HEK293 (cell line): ENCODE measurements at regions not wholly inside any gene's neighbourhood (a gene's known extent, or its start where the extent isn't known, plus 50 kb on each side); places are given as distances from the start of the nearest gene placed in this dataset.

ENCODE experiments used
- CTCF ChIA-PET: fragments of 350-600 bp; formaldehyde crosslinking; extraction: SDS; loops from one replicate; lab custom pipeline; 2021; ENCODE audit warnings: antibody characterized with exemption; lab: Yijun Ruan, JAX
- POLR2A ChIA-PET: fragments of 300-600 bp; formaldehyde crosslinking; extraction: SDS; loops from one replicate; lab custom pipeline; 2020; ENCODE audit warnings: antibody characterized with exemption, inconsistent platforms; lab: Yijun Ruan, JAX
- H3K27ac ChIP-seq: fragments of 200-500 bp; sonication (Bioruptor generic); 2 replicates; pipeline ENCODE4 v1.5.1; 2014; ENCODE audit warnings: low read depth, low read length, control low read depth, inconsistent platforms; ENCODE audit errors: extremely low read depth
- H3K36me3 ChIP-seq, 2 experiments: fragments of 200-500 bp in 1 of 2; sonication (Bioruptor generic) in 1 of 2; 1 replicate in 1 of 2; 2 replicates in 1 of 2; pipeline ENCODE4 v1.5.1; 2014 to 2017; ENCODE audit warnings: inconsistent platforms in 2 of 2, low read length in 2 of 2; ENCODE audit not compliant: control insufficient read depth in 2 of 2, insufficient read depth in 1 of 2
- H3K4me1 ChIP-seq: fragments of 200-500 bp; sonication (Bioruptor generic); 2 replicates; pipeline ENCODE4 v1.5.1; 2014; ENCODE audit warnings: mild to moderate bottlenecking, low read length, inconsistent platforms; ENCODE audit not compliant: control insufficient read depth, insufficient read depth
- H3K4me3 ChIP-seq: 2 replicates; pipeline ENCODE4 v1.5.1; 2011; ENCODE audit warnings: low read depth, mild to moderate bottlenecking, control low read depth, low read length, moderate library complexity
- H3K9me3 ChIP-seq: fragments of 200-500 bp; sonication (Bioruptor generic); 2 replicates; pipeline ENCODE4 v1.5.1; 2014; ENCODE audit warnings: low read depth, low read length, inconsistent platforms; ENCODE audit not compliant: control insufficient read depth, insufficient read depth
- BCL11B ChIP-seq: fragments of 450-650 bp; formaldehyde crosslinking; IDR thresholded peaks from 2 replicates; pipeline ENCODE4 v1.5.1; 2016; ENCODE audit warnings: low read depth, missing biosample characterization, missing genetic modification characterization
- FEZF1 ChIP-seq: fragments of 450-650 bp; formaldehyde crosslinking; IDR thresholded peaks from 2 replicates; pipeline ENCODE4 v1.5.1; 2016; ENCODE audit warnings: missing biosample characterization, missing genetic modification characterization
- GFI1B ChIP-seq: fragments of 450-650 bp; formaldehyde crosslinking; IDR thresholded peaks from 2 replicates; pipeline ENCODE4 v1.5.1; 2016; ENCODE audit warnings: missing biosample characterization, missing genetic modification characterization
- SP3 ChIP-seq: fragments of 450-650 bp; formaldehyde crosslinking; IDR thresholded peaks from 2 replicates; pipeline ENCODE4 v1.5.1; 2016; ENCODE audit warnings: missing biosample characterization, missing genetic modification characterization
- YY2 ChIP-seq: fragments of 450-650 bp; formaldehyde crosslinking; IDR thresholded peaks from 2 replicates; pipeline ENCODE4 v1.5.1; 2016; ENCODE audit warnings: missing biosample characterization, missing genetic modification characterization
- ZBTB21 ChIP-seq: fragments of 450-650 bp; formaldehyde crosslinking; IDR thresholded peaks from 2 replicates; pipeline ENCODE4 v1.5.1; 2017; ENCODE audit warnings: missing biosample characterization, missing genetic modification characterization
- ZFHX2 ChIP-seq: fragments of 450-650 bp; formaldehyde crosslinking; conservative IDR thresholded peaks from 2 replicates; pipeline ENCODE4 v1.5.1; 2016; ENCODE audit warnings: missing biosample characterization, missing genetic modification characterization
- ZNF10 ChIP-seq: fragments of 450-650 bp; formaldehyde crosslinking; IDR thresholded peaks from 2 replicates; pipeline ENCODE4 v1.5.1; 2017; ENCODE audit warnings: missing biosample characterization, missing genetic modification characterization
- ZNF133 ChIP-seq: fragments of 450-650 bp; formaldehyde crosslinking; IDR thresholded peaks from 2 replicates; pipeline ENCODE4 v1.5.1; 2016; ENCODE audit warnings: missing biosample characterization, missing genetic modification characterization
- ZNF16 ChIP-seq: fragments of 450-650 bp; formaldehyde crosslinking; IDR thresholded peaks from 2 replicates; pipeline ENCODE4 v1.5.1; 2016; ENCODE audit warnings: low read depth, missing biosample characterization, missing genetic modification characterization
- ZNF175 ChIP-seq: fragments of 450-650 bp; formaldehyde crosslinking; IDR thresholded peaks from 2 replicates; pipeline ENCODE4 v1.5.1; 2016; ENCODE audit warnings: missing biosample characterization, missing genetic modification characterization
- ZNF274 ChIP-seq, 2 experiments: fragments of 200-500 bp in 1 of 2; fragments of 450-650 bp in 1 of 2; sonication (Bioruptor generic) in 1 of 2; formaldehyde crosslinking in 1 of 2; IDR thresholded peaks; 2 replicates each; pipeline versions ENCODE4 v1.5.1 to v1.6.1; 2014 to 2016; ENCODE audit warnings: borderline replicate concordance in 1 of 2, inconsistent platforms in 1 of 2, low read length in 1 of 2, missing biosample characterization in 1 of 2, missing genetic modification characterization in 1 of 2
- ZNF280C ChIP-seq: fragments of 450-650 bp; formaldehyde crosslinking; IDR thresholded peaks from 2 replicates; pipeline ENCODE4 v1.5.1; 2016; ENCODE audit warnings: missing biosample characterization, missing genetic modification characterization
- ZNF350 ChIP-seq: fragments of 450-650 bp; formaldehyde crosslinking; IDR thresholded peaks from 2 replicates; pipeline ENCODE4 v1.5.0; 2017; ENCODE audit warnings: missing biosample characterization, mild to moderate bottlenecking, missing genetic modification characterization
- ZNF354C ChIP-seq: fragments of 450-650 bp; formaldehyde crosslinking; IDR thresholded peaks from 2 replicates; pipeline ENCODE4 v1.5.1; 2016; ENCODE audit warnings: missing biosample characterization, missing genetic modification characterization, low read depth, borderline replicate concordance
- ZNF391 ChIP-seq: fragments of 450-650 bp; formaldehyde crosslinking; IDR thresholded peaks from 2 replicates; pipeline ENCODE4 v1.5.1; 2016; ENCODE audit warnings: low read depth, missing biosample characterization, missing genetic modification characterization, borderline replicate concordance
- ZNF48 ChIP-seq: fragments of 450-650 bp; formaldehyde crosslinking; IDR thresholded peaks from 2 replicates; pipeline ENCODE4 v1.5.1; 2016; ENCODE audit warnings: missing biosample characterization, missing genetic modification characterization
- ZNF501 ChIP-seq: fragments of 450-650 bp; formaldehyde crosslinking; IDR thresholded peaks from 2 replicates; pipeline ENCODE4 v1.5.1; 2016; ENCODE audit warnings: missing biosample characterization, missing genetic modification characterization
- ZNF530 ChIP-seq: fragments of 450-650 bp; formaldehyde crosslinking; IDR thresholded peaks from 2 replicates; pipeline ENCODE4 v1.5.1; 2016; ENCODE audit warnings: low read depth, missing biosample characterization, missing genetic modification characterization
- ZNF561 ChIP-seq: fragments of 450-650 bp; IDR thresholded peaks from 2 replicates; pipeline ENCODE4 v1.5.1; 2018; ENCODE audit warnings: missing biosample characterization, missing genetic modification characterization, borderline replicate concordance
- ZNF571 ChIP-seq: fragments of 450-650 bp; formaldehyde crosslinking; IDR thresholded peaks from 2 replicates; pipeline ENCODE4 v1.5.0; 2017; ENCODE audit warnings: missing biosample characterization, missing genetic modification characterization
- ZNF623 ChIP-seq: fragments of 450-650 bp; formaldehyde crosslinking; IDR thresholded peaks from 2 replicates; pipeline ENCODE4 v1.5.1; 2016; ENCODE audit warnings: missing biosample characterization, missing genetic modification characterization
- ZNF629 ChIP-seq: fragments of 450-650 bp; formaldehyde crosslinking; IDR thresholded peaks from 2 replicates; pipeline ENCODE4 v1.5.1; 2017; ENCODE audit warnings: missing biosample characterization, missing genetic modification characterization
- ZNF660 ChIP-seq: fragments of 450-650 bp; IDR thresholded peaks from 2 replicates; pipeline ENCODE4 v1.5.1; 2018; ENCODE audit warnings: missing biosample characterization, mild to moderate bottlenecking, missing genetic modification characterization
- ZNF670 ChIP-seq: fragments of 450-650 bp; formaldehyde crosslinking; IDR thresholded peaks from 2 replicates; pipeline ENCODE4 v1.5.1; 2016; ENCODE audit warnings: missing biosample characterization, missing genetic modification characterization, low read depth
- ZNF704 ChIP-seq: fragments of 450-650 bp; formaldehyde crosslinking; IDR thresholded peaks from 2 replicates; pipeline ENCODE4 v1.5.1; 2016; ENCODE audit warnings: missing biosample characterization, missing genetic modification characterization
- ZNF768 ChIP-seq: fragments of 450-650 bp; formaldehyde crosslinking; IDR thresholded peaks from 2 replicates; pipeline ENCODE4 v1.5.1; 2018; ENCODE audit warnings: missing biosample characterization, mild to moderate bottlenecking, missing genetic modification characterization
- ZNF837 ChIP-seq: fragments of 450-650 bp; formaldehyde crosslinking; IDR thresholded peaks from 2 replicates; pipeline ENCODE4 v1.5.1; 2016; ENCODE audit warnings: missing biosample characterization, missing genetic modification characterization
- ZSCAN16 ChIP-seq: fragments of 450-650 bp; formaldehyde crosslinking; IDR thresholded peaks from 2 replicates; pipeline ENCODE4 v1.5.1; 2016; ENCODE audit warnings: missing biosample characterization, missing genetic modification characterization
- TF ChIP-seq, protein P1 (sequence below): fragments of 450-650 bp; formaldehyde crosslinking; IDR thresholded peaks from 2 replicates; pipeline ENCODE4 v1.5.1; 2016; ENCODE audit warnings: missing biosample characterization, missing genetic modification characterization
- TF ChIP-seq, protein P2 (sequence below): fragments of 450-650 bp; formaldehyde crosslinking; IDR thresholded peaks from 2 replicates; pipeline ENCODE4 v1.5.1; 2016; ENCODE audit warnings: missing biosample characterization, missing genetic modification characterization

DNA sequence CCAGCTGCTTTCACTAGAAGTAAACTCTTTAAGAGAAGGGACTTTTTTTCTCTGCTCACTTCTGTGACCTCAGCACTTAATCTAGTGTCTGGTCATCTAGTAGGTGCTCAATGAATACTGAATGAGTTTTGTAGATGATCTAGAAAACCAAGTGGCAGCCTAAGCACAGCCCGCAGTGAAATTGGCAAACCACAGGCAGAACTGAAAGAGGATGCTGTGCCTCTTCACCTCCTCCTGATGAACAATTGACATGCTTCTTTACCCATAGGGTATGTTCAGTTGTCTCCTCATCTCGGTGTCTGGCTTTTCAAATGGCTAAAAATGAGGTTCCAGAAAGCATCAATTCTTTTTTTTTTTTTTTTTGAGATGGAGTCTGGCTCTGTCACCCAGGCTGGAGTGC is 399.5 kb downstream of the RMST start:
- Histone ChIP-seq H3K4me1 (no peaks in the 10 kb centered on the region), H3K9me3 (no peaks in the 10 kb centered on the region), H3K36me3 (no peaks in the 10 kb centered on the region), H3K4me3 (no peak overlapping the region), H3K27ac (no peak overlapping the region)
- TF ChIP-seq ZNF16 (tag by site-specific recombination) = no peak
- no peak for TF ChIP-seq ZNF530 (tag by site-specific recombination)
- TF ChIP-seq ZNF280C (tag by site-specific recombination) = no peak
- TF ChIP-seq ZNF133 (tag by site-specific recombination) = no peak
- TF ChIP-seq ZNF10 (tag by site-specific recombination) = no peak
- TF ChIP-seq, protein P1, sequence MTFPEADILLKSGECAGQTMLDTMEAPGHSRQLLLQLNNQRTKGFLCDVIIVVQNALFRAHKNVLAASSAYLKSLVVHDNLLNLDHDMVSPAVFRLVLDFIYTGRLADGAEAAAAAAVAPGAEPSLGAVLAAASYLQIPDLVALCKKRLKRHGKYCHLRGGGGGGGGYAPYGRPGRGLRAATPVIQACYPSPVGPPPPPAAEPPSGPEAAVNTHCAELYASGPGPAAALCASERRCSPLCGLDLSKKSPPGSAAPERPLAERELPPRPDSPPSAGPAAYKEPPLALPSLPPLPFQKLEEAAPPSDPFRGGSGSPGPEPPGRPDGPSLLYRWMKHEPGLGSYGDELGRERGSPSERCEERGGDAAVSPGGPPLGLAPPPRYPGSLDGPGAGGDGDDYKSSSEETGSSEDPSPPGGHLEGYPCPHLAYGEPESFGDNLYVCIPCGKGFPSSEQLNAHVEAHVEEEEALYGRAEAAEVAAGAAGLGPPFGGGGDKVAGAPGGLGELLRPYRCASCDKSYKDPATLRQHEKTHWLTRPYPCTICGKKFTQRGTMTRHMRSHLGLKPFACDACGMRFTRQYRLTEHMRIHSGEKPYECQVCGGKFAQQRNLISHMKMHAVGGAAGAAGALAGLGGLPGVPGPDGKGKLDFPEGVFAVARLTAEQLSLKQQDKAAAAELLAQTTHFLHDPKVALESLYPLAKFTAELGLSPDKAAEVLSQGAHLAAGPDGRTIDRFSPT = no peak
- TF ChIP-seq ZNF501 (tag by site-specific recombination) = no peak
- TF ChIP-seq ZNF350 (tag by site-specific recombination) = no peak
- no peak for TF ChIP-seq ZNF48
- TF ChIP-seq ZNF768 (tag by site-specific recombination) = no peak
- no peak for TF ChIP-seq ZNF354C (tag by site-specific recombination)
- TF ChIP-seq ZNF175 (tag by site-specific recombination) = no peak
- no peak for TF ChIP-seq ZNF571 (tag by site-specific recombination)
- TF ChIP-seq FEZF1 (tag by site-specific recombination) = no peak
- TF ChIP-seq YY2 (tag by site-specific recombination) = no peak
- no peak for TF ChIP-seq ZSCAN16 (tag by site-specific recombination)
- ChIA-PET CTCF (no interaction called here), POLR2A (no interaction called here)

DNA sequence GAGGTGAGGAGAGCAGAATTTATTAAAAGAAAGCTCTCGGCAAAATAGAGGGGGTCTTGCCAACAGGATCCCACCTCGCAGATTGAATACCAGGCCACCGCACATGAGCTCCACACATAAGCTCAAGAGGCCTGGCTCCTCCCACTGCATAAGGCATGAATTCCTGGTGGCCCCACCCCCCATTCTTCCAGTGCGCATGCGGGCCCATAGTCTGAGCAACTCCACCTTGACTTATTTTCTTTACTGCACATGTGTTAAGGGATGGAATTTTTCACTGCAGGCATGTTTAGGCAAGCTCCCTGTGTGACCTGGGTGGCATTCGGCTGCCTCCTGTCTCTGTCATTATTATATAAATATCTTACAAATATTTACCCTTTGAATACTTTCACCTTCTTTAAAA is 412.5 kb downstream of the RMST start:
- no peak overlapping the region for H3K4me3 ChIP-seq
- H3K9me3 ChIP-seq = no peaks in the 10 kb centered on the region
- ChIA-PET CTCF (no interaction called here), POLR2A (no interaction called here)
- no peak overlapping the region for H3K27ac ChIP-seq
- no peaks in the 10 kb centered on the region for H3K4me1 ChIP-seq
- no peaks in the 10 kb centered on the region for H3K36me3 ChIP-seq
- TF ChIP-seq GFI1B (tag by site-specific recombination) (no peak), ZNF391 (tag by site-specific recombination) (no peak), ZNF704 (tag by site-specific recombination) (no peak), BCL11B (tag by site-specific recombination) (no peak), ZNF133 (tag by site-specific recombination) (no peak), ZNF561 (tag by site-specific recombination) (no peak), ZNF660 (no peak), ZNF623 (no peak), ZFHX2 (tag by site-specific recombination) (no peak), ZNF837 (tag by site-specific recombination) (no peak), ZBTB21 (tag by site-specific recombination) (no peak), ZNF629 (no peak), ZNF670 (tag by site-specific recombination) (no peak), ZNF274 (IDR thresholded peaks at IDR 0.05; ENCODE audit: low read length) (no peak), ZNF274 (tag by site-specific recombination; IDR thresholded peaks at IDR 0.05; ENCODE audit: borderline replicate concordance) (no peak), SP3 (no peak)
- TF ChIP-seq, protein P2, sequence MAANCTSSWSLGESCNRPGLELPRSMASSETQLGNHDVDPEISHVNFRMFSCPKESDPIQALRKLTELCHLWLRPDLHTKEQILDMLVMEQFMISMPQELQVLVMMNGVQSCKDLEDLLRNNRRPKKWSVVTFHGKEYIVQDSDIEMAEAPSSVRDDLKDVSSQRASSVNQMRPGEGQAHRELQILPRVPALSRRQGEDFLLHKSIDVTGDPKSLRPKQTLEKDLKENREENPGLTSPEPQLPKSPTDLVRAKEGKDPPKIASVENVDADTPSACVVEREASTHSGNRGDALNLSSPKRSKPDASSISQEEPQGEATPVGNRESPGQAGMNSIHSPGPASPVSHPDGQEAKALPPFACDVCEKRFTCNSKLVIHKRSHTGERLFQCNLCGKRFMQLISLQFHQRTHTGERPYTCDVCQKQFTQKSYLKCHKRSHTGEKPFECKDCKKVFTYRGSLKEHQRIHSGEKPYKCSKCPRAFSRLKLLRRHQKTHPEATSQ = no peak
